NT2/D1 (cell line): ENCODE measurements at regions not wholly inside any gene's neighbourhood (a gene's known extent, or its start where the extent isn't known, plus 50 kb on each side); places are given as distances from the start of the nearest gene placed in this dataset.

ENCODE experiments used
- SUZ12 ChIP-seq: IDR thresholded peaks from 2 replicates; pipeline ENCODE4 v1.6.1; 2011; ENCODE audit not compliant: insufficient read length, insufficient read depth; ENCODE audit errors: extremely low read depth
- YY1 ChIP-seq: IDR thresholded peaks from 2 replicates; pipeline ENCODE4 v1.6.1; 2011; ENCODE audit not compliant: insufficient read length, insufficient read depth
- ZNF274 ChIP-seq: IDR thresholded peaks from 2 replicates; pipeline ENCODE4 v1.6.1; 2011; ENCODE audit warnings: mild to moderate bottlenecking, low read depth, low read length

DNA sequence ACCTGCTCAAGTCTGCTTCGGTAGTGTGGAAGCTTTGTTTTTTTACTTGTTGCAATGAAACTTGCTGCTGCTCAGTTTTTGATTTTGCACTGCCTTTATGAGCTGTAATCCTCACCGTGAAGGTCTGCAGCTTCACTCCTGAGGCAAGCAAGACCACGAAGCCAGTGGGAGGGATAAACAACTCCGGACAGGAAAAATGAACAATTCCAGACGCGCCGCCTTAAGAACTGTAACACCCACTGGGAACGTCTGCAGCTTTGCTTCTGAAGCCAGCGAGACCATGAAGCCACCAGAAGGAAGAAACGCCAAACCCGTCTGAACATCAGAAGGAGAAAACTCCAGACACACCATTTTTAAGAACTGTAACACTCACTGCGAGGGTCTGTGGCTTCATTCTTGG is 245.7 kb upstream of the REG3G start:
- TF ChIP-seq ZNF274 = no peak
- TF ChIP-seq YY1 = no peak
- TF ChIP-seq SUZ12 = no peak
